Endodermal cell (in vitro differentiated cells): ENCODE measurements at regions not wholly inside any gene's neighbourhood (a gene's known extent, or its start where the extent isn't known, plus 50 kb on each side); places are given as distances from the start of the nearest gene placed in this dataset.

ENCODE experiments used
- DNase-seq: peaks from one replicate; pipeline ENCODE4 v3.0.0-alpha.2; 2017
- H3K27ac ChIP-seq: 2 replicates; pipeline ENCODE4 v1.5.1; 2013; ENCODE audit warnings: mild to moderate bottlenecking, low read depth, low read length, moderate library complexity
- H3K27me3 ChIP-seq: 2 replicates; pipeline ENCODE4 v1.6.1; 2013; ENCODE audit warnings: mild to moderate bottlenecking, low read length, moderate library complexity; ENCODE audit not compliant: insufficient read depth, control insufficient read depth, poor library complexity, severe bottlenecking
- H3K36me3 ChIP-seq: 2 replicates; pipeline ENCODE4 v1.7.0; 2013; ENCODE audit warnings: mild to moderate bottlenecking, low read length, moderate library complexity; ENCODE audit not compliant: control insufficient read depth, insufficient read depth
- H3K4me1 ChIP-seq: one replicate; pipeline ENCODE4 v1.7.0; 2013; ENCODE audit warnings: low read length; ENCODE audit not compliant: control insufficient read depth, insufficient read depth
- H3K4me3 ChIP-seq: 2 replicates; pipeline ENCODE4 v1.5.1; 2013; ENCODE audit warnings: mild to moderate bottlenecking, low read length, moderate library complexity
- H3K9ac ChIP-seq: 2 replicates; pipeline ENCODE4 v1.6.1; 2013; ENCODE audit warnings: mild to moderate bottlenecking, low read length, moderate library complexity; ENCODE audit not compliant: poor library complexity, severe bottlenecking; ENCODE audit errors: extremely low read depth
- H3K9me3 ChIP-seq: 2 replicates; pipeline ENCODE4 v1.6.1; 2013; ENCODE audit warnings: mild to moderate bottlenecking, low read length, moderate library complexity; ENCODE audit not compliant: control insufficient read depth
- H3K27ac Mint-ChIP-seq: 2 replicates; pipeline ENCODE4 v1.8.0; 2020; ENCODE audit warnings: mixed read lengths
- H3K27me3 Mint-ChIP-seq: 2 replicates; pipeline ENCODE4 v1.8.0; 2021; ENCODE audit warnings: mild to moderate bottlenecking, mixed read lengths; ENCODE audit not compliant: insufficient read depth
- H3K36me3 Mint-ChIP-seq: 2 replicates; pipeline ENCODE4 v1.8.0; 2020; ENCODE audit warnings: low read depth, mixed read lengths
- H3K4me1 Mint-ChIP-seq: 2 replicates; pipeline ENCODE4 v1.8.0; 2020; ENCODE audit warnings: mixed read lengths
- H3K4me3 Mint-ChIP-seq: 2 replicates; pipeline ENCODE4 v1.8.0; 2020; ENCODE audit warnings: mild to moderate bottlenecking, moderate library complexity, mixed read lengths
- H3K9me3 Mint-ChIP-seq: 2 replicates; pipeline ENCODE4 v1.8.0; 2020; ENCODE audit warnings: mild to moderate bottlenecking, mixed read lengths
- CTCF ChIP-seq: fragments of 200-600 bp; sonication (generic); conservative IDR thresholded peaks from 2 replicates; pipeline ENCODE4 v1.5.0; 2021; ENCODE audit warnings: antibody characterized with exemption, mild to moderate bottlenecking
- WGBS, 2 experiments: methylation state at CpG; one replicate each; pipeline versions ENCODE4 v1.1.5 to v1.1.7; 2013; ENCODE audit warnings: missing lambda C conversion rate in 2 of 2, mixed read lengths in 1 of 2; ENCODE audit not compliant: insufficient coverage in 1 of 2, insufficient read length in 1 of 2; 5-methylcytosine and 5-hydroxymethylcytosine counted together

- Histone ChIP-seq H3K9ac (no peak overlapping the region), H3K36me3 (no peaks in the 10 kb centered on the region), H3K9me3 (no peaks in the 10 kb centered on the region), H3K27ac (no peak overlapping the region), H3K4me1 (no peaks in the 10 kb centered on the region), H3K27me3 (no peaks in the 10 kb centered on the region), H3K4me3 (no peak overlapping the region)
- WGBS, 2 experiments: 92 to 94% methylated on average over 5 of the region's 6 CpGs
- Mint-ChIP-seq H3K4me1 (peaks cover 4% of the 10 kb centered on the region), H3K27ac (no peak overlapping the region), H3K27me3 (no peaks in the 10 kb centered on the region), H3K9me3 (peaks cover 38% of the 10 kb centered on the region), H3K36me3 (no peaks in the 10 kb centered on the region), H3K4me3 (no peak overlapping the region)
- no peak for TF ChIP-seq CTCF
- DNase-seq: no peak
These were observed 85.3 kb downstream of the GLUD2 start for GRCh38 chrX:121132675-121133074.

GRCh38 chrX:121135488-121136207 is 88.2 kb downstream of the GLUD2 start:
- Histone ChIP-seq H3K9ac (no peak overlapping the region), H3K36me3 (no peaks in the 10 kb centered on the region), H3K4me1 (no peaks in the 10 kb centered on the region), H3K4me3 (no peak overlapping the region), H3K27ac (no peak overlapping the region), H3K9me3 (no peaks in the 10 kb centered on the region), H3K27me3 (no peaks in the 10 kb centered on the region)
- Mint-ChIP-seq H3K4me3 (no peak overlapping the region), H3K36me3 (no peaks in the 10 kb centered on the region), H3K9me3 (peaks cover 58% of the 10 kb centered on the region), H3K27me3 (no peaks in the 10 kb centered on the region), H3K4me1 (peaks cover 4% of the 10 kb centered on the region), H3K27ac (no peak overlapping the region)
- no peak for TF ChIP-seq CTCF
- WGBS, 2 experiments: 91 to 100% methylated on average over 1 to 8 of the region's 8 CpGs
- DNase-seq: no peak

DNA sequence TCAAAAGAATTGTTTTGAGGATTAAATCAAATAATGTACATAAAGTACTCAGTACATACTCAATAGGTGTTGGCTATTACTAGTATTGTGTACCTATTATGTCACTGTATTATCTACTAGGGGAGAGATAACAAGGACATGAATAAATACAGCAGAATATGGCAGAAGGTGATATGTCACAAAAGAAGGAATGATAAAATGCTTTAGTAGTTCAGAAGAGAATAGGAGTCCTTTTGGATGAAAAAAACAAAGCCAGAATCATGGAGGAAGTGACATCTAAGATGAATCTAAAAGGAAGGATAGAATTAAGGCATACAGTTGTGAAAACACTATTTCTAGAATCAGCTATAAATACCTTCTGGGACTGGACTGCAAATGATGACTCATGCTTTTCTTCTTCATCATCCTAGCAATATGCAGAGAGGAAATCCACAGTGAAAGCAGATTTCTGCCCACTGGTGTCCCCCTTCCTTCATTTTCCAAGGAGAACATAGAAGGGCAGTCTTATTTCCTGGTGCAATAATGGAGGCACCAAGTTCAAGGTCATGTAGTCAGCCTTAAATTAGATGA is 98.7 kb downstream of the GLUD2 start:
- no peak for TF ChIP-seq CTCF
- H3K27ac Mint-ChIP-seq: no peak overlapping the region
- Histone ChIP-seq H3K9ac (no peak overlapping the region), H3K9me3 (no peaks in the 10 kb centered on the region), H3K4me1 (no peaks in the 10 kb centered on the region), H3K36me3 (no peaks in the 10 kb centered on the region), H3K27me3 (no peaks in the 10 kb centered on the region), H3K27ac (no peak overlapping the region), H3K4me3 (no peak overlapping the region)
- H3K27me3 Mint-ChIP-seq: no peaks in the 10 kb centered on the region
- no peak for DNase-seq
- H3K4me1 Mint-ChIP-seq: peaks cover 6% of the 10 kb centered on the region
- no peak overlapping the region for H3K4me3 Mint-ChIP-seq
- peaks cover 39% of the 10 kb centered on the region for H3K9me3 Mint-ChIP-seq
- no peaks in the 10 kb centered on the region for H3K36me3 Mint-ChIP-seq
